HT-29 (cell line): ENCODE measurements at regions not wholly inside any gene's neighbourhood (a gene's known extent, or its start where the extent isn't known, plus 50 kb on each side); places are given as distances from the start of the nearest gene placed in this dataset.
"Not testable (repeated sequence)": the region's sequence is repeated elsewhere in the genome, so short reads cannot be mapped to it uniquely, and the experiment has no call there.

ENCODE experiments used
- DNase-seq: peaks from one replicate; pipeline ENCODE4 v3.0.0-alpha.2; 2015; ENCODE audit warnings: low spot score

DNA sequence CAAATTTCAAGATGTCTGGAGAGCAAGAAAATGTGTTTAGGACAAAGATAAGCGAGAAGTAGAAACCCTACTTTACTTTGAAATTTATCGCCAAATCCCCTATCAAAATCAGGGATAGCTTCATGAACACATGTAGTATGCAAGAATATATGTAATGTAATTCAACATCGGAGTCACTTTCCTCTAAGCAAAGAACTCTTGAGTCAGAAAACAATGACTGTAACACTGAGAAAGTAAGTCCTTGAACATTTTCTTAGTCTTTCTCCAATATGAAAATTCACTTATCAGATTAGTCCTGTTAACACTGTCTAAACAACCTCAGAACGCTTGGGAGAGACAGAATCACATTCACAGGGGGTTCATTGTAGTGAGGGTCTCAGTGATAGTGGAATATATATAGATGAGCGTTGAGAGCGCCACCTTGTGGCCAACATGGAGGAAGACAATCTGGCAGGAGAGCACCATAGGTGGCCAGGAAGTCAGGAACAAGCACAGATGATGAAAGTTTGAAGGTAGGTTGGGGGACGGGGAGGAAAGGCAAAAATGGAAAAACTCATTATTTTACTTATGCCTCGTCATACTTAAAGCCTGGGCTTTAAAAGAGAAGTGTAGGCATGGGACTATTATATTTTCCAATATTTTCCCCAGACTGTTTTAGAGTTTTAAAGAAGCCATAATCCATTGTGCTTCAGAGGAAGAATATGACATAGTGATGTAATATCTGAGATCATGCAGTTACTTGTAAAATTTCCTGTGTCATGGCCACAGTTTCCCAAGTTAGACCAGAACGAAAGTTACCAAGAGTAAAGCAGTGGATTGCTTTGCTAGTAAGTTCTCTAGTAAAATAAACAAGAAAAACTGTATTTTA, 115.5 kb upstream of the GNAI1 start:
- DNase-seq, result peak; percentile 73

DNA sequence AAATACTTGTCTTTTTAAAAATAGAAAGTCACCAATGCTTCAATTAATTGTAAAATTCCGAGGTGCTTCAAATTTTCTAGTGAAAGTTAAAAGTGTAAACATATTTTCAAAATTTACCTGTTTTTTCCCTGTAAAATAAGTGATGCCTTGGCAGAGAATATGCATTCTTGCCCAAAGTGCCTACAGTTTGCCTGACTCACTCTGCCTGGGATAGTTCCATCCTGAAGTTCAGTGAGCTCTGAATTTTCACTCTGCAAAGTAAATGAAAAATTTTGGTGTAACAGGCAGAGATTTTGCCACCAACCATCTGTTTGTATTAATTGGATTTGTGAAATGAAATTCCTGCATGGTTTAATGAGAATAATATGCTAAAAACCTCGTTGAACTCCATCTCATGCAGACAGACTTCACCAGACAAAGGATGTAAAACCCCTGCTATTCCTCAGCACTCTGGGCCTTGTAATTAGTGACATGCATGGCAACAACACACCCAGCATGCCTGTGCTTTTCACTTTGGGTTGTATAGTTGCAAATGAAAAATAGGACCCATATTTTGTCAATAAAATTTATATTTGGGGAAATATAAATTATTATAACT, 117.4 kb upstream of the GNAI1 start:
- no peak for DNase-seq

GRCh38 chr7:80014511-80014910, 120.1 kb upstream of the GNAI1 start:
- no peak for DNase-seq

DNA sequence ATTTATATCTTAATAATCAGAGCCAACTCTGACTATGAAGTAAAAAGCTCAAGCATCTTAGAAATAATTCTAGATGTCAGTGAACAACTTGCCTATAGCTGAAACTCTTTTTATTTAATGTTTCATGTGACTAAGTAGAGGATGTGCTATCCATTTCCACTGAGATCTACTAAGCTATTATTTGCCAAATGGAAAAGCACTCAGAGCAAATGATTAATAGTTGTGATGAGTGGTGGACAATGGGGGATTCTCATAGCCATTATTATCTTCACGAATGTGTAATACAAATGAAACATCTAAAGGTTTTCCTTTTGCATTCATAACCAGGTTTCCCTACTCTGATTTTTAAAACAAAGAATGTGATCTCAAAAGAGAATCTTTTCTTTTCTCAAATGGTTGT, 126.6 kb upstream of the GNAI1 start:
- DNase-seq, result no peak

DNA sequence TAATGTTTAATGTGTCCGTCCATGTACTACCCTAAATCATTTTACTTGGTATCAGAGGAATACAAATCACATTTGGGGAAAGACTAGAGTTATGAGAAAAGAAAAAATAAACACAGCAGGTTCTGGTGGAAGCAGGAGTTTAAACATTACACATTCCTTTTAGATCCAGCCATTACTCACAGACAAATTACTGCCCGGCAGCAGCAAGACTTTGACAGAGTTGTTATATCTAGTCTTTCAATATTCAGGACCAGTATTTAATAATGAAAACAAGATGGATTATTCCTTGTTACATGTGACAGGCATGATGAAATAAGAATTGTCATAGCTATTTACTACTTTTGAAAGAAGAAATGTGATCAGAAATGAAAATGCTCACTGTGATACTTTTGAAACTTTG, 131.8 kb upstream of the GNAI1 start:
- DNase-seq, result no peak

DNA sequence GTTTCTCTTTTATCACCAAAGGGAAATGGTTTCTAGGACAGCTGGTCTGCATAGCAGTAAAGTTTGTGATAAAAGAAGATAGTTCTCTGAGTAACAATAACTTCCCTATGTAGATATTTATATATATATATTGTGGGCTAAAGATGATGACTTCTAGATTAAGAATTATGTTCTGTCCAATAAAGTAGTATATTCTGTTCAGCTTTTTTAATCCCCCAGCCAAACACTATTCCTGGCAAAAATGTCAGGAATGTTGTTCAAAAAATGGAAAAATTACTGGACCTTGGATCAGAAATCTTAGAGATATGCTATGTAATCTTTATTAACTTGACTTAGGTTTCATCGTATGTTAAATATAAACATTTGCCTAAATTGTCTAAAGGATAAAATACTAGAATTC, 136.3 kb upstream of the GNAI1 start:
- no peak for DNase-seq

DNA sequence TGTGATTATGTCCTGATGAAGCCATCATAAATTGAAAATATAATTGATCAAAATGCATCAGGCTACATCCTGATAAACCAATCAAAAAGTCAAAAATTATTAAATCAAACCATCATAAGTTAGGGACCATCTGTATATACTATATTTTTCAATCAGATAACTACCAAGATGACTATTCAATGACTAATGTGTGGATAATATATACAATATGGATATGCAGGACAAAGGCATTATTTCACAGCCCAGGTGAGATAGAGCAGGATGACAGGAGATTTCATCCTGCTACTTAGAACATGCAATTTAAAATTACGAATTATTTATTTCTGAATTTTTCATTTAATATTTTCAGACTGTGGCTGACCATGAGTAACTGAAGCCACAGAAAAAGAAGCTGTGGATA, 137.3 kb upstream of the GNAI1 start:
- no peak for DNase-seq

- not testable (repeated sequence) for DNase-seq
Observed at GRCh38 chr7:79995741-79996140, 138.9 kb upstream of the GNAI1 start.

DNA sequence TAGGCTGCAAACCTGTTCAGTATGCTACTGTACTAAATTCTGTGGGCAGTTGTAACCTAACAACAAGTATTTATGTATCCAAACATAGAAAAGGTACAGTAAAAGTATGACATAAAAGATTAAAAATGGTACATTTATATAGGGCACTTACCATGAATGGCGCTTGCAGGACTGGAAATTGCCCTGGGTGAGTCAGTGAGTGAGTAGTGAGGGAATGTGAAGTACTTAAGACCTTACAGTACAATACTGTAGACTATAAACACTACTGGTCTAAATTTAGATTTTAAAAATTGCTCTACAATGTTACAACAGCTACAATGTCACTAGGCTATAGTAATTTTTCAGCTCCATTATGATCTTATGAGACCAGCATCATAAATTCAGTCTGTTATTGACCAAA, 146.0 kb upstream of the GNAI1 start:
- DNase-seq, result no peak

GRCh38 chr7:79984210-79984609, 150.4 kb upstream of the GNAI1 start:
- no peak for DNase-seq

- DNase-seq, result no peak
Observed at GRCh38 chr7:79982141-79982770, 152.4 kb upstream of the GNAI1 start.

GRCh38 chr7:79980376-79980775, 154.3 kb upstream of the GNAI1 start:
- DNase-seq, result no peak

DNA sequence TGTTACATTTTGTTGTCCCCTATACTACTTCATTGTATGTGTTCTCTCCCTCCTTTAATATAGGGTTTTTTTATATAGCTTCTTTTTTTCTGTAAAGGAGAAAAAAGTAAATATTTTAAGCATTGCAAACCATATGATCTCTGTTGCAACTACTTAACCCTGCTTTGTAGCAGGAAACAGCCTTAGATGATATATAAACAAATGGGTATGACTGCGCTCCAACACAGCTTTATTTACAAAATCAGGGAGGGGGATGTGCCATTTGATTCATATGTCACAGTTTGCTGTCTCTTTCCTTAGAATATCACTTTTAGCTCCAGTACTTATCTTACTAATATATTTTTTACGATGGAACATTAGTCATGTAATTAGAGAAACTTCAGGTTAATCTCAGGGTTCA, 155.2 kb upstream of the GNAI1 start:
- no peak for DNase-seq

DNA sequence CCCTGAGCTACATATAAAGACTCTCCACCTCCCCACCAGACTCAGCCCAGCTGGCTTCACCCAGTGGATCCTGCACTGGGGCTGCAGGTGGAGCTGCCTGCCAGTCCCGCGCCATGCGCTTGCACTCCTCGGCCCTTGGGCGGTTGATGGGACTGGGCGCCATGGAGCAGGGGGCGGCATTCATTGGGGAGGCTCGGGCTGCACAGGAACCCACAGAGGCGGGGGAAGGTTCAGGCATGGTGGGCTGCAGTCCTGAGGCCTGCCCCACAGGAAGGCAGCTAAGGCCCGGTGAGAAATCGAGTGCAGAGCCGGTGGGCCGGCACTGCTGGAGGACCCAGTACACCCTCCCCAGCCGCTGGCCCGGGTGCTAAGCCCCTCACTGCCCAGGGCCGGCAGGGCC, 157.2 kb upstream of the GNAI1 start:
- DNase-seq, result no peak

DNA sequence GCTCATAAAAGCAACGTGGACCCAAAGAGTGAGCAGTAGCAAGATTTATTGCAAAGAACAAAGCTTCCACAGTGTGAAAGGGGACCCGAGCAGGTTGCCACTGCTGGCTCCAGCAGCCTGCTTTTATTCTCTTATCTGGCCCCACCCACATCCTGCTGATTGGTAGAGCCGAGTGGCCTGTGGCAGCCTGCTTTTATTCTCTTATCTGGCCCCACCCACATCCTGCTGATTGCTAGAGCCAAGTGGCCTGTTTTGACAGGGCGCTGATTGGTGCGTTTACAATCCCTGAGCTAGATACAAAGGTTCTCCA, 158.0 kb upstream of the GNAI1 start:
- not testable (repeated sequence) for DNase-seq

- not testable (repeated sequence) for DNase-seq
Observed at GRCh38 chr7:79975986-79976710, 158.5 kb upstream of the GNAI1 start.

GRCh38 chr7:79973455-79973854, 161.2 kb upstream of the GNAI1 start:
- DNase-seq, result no peak

GRCh38 chr7:79971058-79971457, 163.6 kb upstream of the GNAI1 start:
- DNase-seq, result no peak

DNA sequence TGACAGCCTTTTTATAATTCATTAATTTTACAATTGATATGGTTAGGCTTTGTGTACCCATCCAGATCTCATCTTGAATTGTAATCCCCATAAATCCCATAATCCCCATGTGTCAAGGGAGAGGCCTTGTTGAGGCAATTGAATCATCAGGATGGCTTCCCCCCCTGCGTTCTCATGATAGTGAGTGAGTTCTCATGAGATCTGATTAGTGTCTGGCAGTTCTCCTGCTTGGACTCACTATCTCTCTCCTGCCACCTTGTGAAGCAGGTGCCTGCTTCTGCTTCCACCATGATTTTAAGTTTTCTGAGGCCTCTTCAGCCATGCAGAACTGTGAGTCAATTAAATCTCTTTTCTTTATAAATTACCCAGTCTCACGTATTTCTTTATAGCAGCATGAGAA, 165.7 kb upstream of the GNAI1 start:
- DNase-seq, result no peak

GRCh38 chr7:79968077-79968648, 166.5 kb upstream of the GNAI1 start:
- DNase-seq, result no peak

- no peak for DNase-seq
Observed at GRCh38 chr7:79965946-79966345, 168.7 kb upstream of the GNAI1 start.

DNA sequence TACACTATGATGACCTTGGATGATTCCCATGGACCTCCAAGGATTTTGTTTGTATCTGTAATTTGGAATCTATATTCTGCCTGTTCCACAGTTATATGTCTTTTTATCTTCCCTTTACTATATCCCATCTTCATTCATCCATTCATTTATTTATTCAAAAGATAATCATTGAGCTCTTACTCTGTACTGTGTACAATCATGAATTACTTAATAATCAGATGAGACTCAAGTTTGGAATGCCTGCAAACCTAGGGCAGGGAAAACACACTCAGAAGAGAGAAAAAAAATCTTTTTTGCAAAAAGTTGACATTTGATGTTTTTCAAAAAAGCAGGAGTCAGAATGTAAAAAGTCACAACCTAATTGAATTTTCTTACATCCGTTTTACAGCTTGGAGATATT, 170.2 kb upstream of the GNAI1 start:
- DNase-seq, result no peak
